Trophoblast cell (in vitro differentiated cells and primary cell): ENCODE measurements at regions not wholly inside any gene's neighbourhood (a gene's known extent, or its start where the extent isn't known, plus 50 kb on each side); places are given as distances from the start of the nearest gene placed in this dataset.

Source experiments
- DNase-seq, 2 donors: peaks; one replicate each; pipeline ENCODE4 v3.0.0-alpha.2; 2016
- H2AFZ ChIP-seq: 2 replicates; pipeline ENCODE4 v1.6.1; 2013; ENCODE audit warnings: low read length, moderate library complexity, mild to moderate bottlenecking; ENCODE audit not compliant: insufficient read depth, poor library complexity
- H2AK5ac ChIP-seq: 2 replicates; pipeline ENCODE4 v1.6.1; 2013; ENCODE audit warnings: mild to moderate bottlenecking, low read length
- H2BK120ac ChIP-seq: 2 replicates; pipeline ENCODE4 v1.6.1; 2013; ENCODE audit warnings: low read length, mild to moderate bottlenecking, moderate library complexity; ENCODE audit not compliant: insufficient read depth, poor library complexity
- H2BK12ac ChIP-seq: 2 replicates; pipeline ENCODE4 v1.6.1; 2013; ENCODE audit warnings: mild to moderate bottlenecking, low read length, moderate library complexity
- H2BK5ac ChIP-seq: 2 replicates; pipeline ENCODE4 v1.6.1; 2013; ENCODE audit warnings: low read length, low read depth, moderate library complexity, mild to moderate bottlenecking; ENCODE audit not compliant: poor library complexity
- H3K14ac ChIP-seq: 2 replicates; pipeline ENCODE4 v1.6.1; 2013; ENCODE audit warnings: mild to moderate bottlenecking, low read length
- H3K18ac ChIP-seq: 2 replicates; pipeline ENCODE4 v1.6.1; 2013; ENCODE audit warnings: mild to moderate bottlenecking, low read length
- H3K23ac ChIP-seq: 2 replicates; pipeline ENCODE4 v1.6.1; 2013; ENCODE audit warnings: low read length
- H3K27ac ChIP-seq: 2 replicates; pipeline ENCODE4 v1.5.1; 2013; ENCODE audit warnings: low read depth, mild to moderate bottlenecking, inconsistent platforms, low read length, moderate library complexity
- H3K27me3 ChIP-seq: 2 replicates; pipeline ENCODE4 v1.6.1; 2013; ENCODE audit warnings: inconsistent platforms, mild to moderate bottlenecking, low read length, moderate library complexity; ENCODE audit not compliant: insufficient read depth
- H3K36me3 ChIP-seq, 2 experiments: 1 replicate in 1 of 2; 2 replicates in 1 of 2; pipeline ENCODE4 v1.6.1; 2013; ENCODE audit warnings: low read length in 2 of 2, mild to moderate bottlenecking in 2 of 2, moderate library complexity in 1 of 2; ENCODE audit not compliant: insufficient read depth in 2 of 2, control insufficient read depth in 1 of 2
- H3K4ac ChIP-seq: 2 replicates; pipeline ENCODE4 v1.6.1; 2013; ENCODE audit warnings: low read depth, mild to moderate bottlenecking, low read length, moderate library complexity
- H3K4me1 ChIP-seq, 2 experiments: 1 replicate in 1 of 2; 2 replicates in 1 of 2; pipeline ENCODE4 v1.6.1; 2013; ENCODE audit warnings: low read length in 2 of 2, mild to moderate bottlenecking in 2 of 2, moderate library complexity in 1 of 2; ENCODE audit not compliant: insufficient read depth in 2 of 2, control insufficient read depth in 1 of 2
- H3K4me2 ChIP-seq: 2 replicates; pipeline ENCODE4 v1.6.1; 2013; ENCODE audit warnings: inconsistent platforms, mild to moderate bottlenecking, low read length, moderate library complexity
- H3K4me3 ChIP-seq: 2 replicates; pipeline ENCODE4 v1.5.1; 2013; ENCODE audit warnings: mild to moderate bottlenecking, low read depth, low read length, inconsistent platforms
- H3K79me1 ChIP-seq: one replicate; pipeline ENCODE4 v1.6.1; 2013; ENCODE audit warnings: low read length
- H3K79me2 ChIP-seq: 2 replicates; pipeline ENCODE4 v1.6.1; 2013; ENCODE audit warnings: low read length, mild to moderate bottlenecking; ENCODE audit not compliant: control insufficient read depth, insufficient read depth, poor library complexity
- H3K9ac ChIP-seq: 2 replicates; pipeline ENCODE4 v1.6.1; 2013; ENCODE audit warnings: mild to moderate bottlenecking, low read length
- H3K9me3 ChIP-seq: 2 replicates; pipeline ENCODE4 v1.6.1; 2013; ENCODE audit warnings: low read depth, mild to moderate bottlenecking, control low read depth, inconsistent platforms, low read length; ENCODE audit not compliant: insufficient read depth
- H4K12ac ChIP-seq: 2 replicates; pipeline ENCODE4 v1.6.1; 2013; ENCODE audit warnings: low read depth, mild to moderate bottlenecking, low read length, moderate library complexity
- H4K8ac ChIP-seq: 2 replicates; pipeline ENCODE4 v1.6.1; 2013; ENCODE audit warnings: low read depth, mild to moderate bottlenecking, low read length, moderate library complexity
- H4K91ac ChIP-seq: one replicate; pipeline ENCODE4 v1.6.1; 2013; ENCODE audit warnings: low read depth, mild to moderate bottlenecking, low read length, moderate library complexity
- WGBS: extraction: QIAGEN DNeasy Blood & Tissue Kit; methylation state at CpG from one replicate; pipeline ENCODE4 v1.1.7; 2013; ENCODE audit warnings: missing lambda C conversion rate; ENCODE audit not compliant: insufficient read length, insufficient coverage; ENCODE audit errors: extremely low coverage; 5-methylcytosine and 5-hydroxymethylcytosine counted together

GRCh38 chr6:19153270-19153980 is 683.7 kb upstream of the ID4 start:
- H3K36me3 ChIP-seq = no peaks in the 10 kb centered on the region
- no peak overlapping the region for H3K23ac ChIP-seq
- H3K9me3 ChIP-seq = no peaks in the 10 kb centered on the region
- H3K4me3 ChIP-seq = no peak overlapping the region
- H2BK120ac ChIP-seq = no peak overlapping the region
- H3K79me2 ChIP-seq = no peaks in the 10 kb centered on the region
- no peak overlapping the region for H4K12ac ChIP-seq
- H3K14ac ChIP-seq = no peak overlapping the region
- H3K18ac ChIP-seq = no peak overlapping the region
- H4K91ac ChIP-seq = no peak overlapping the region
- no peak overlapping the region for H3K9ac ChIP-seq
- H2BK12ac ChIP-seq = no peak overlapping the region
- no CpG with 5 or more reads among the region's 7 CpGs for WGBS
- H3K4me2 ChIP-seq = no peak overlapping the region
- no peak overlapping the region for H2BK5ac ChIP-seq
- H3K4me1 ChIP-seq = no peaks in the 10 kb centered on the region
- DNase-seq = no peak
- no peak overlapping the region for H2AFZ ChIP-seq
- no peak overlapping the region for H2AK5ac ChIP-seq
- no peaks in the 10 kb centered on the region for H3K79me1 ChIP-seq
- H3K4ac ChIP-seq = no peak overlapping the region
- no peak overlapping the region for H3K27ac ChIP-seq
- H3K27me3 ChIP-seq = no peaks in the 10 kb centered on the region
- no peak overlapping the region for H4K8ac ChIP-seq

- H3K27me3 ChIP-seq = no peaks in the 10 kb centered on the region
- no peaks in the 10 kb centered on the region for H3K4me1 ChIP-seq
- no peak overlapping the region for H2AK5ac ChIP-seq
- no peak overlapping the region for H2BK5ac ChIP-seq
- H3K27ac ChIP-seq = no peak overlapping the region
- H3K18ac ChIP-seq = no peak overlapping the region
- no peak overlapping the region for H3K23ac ChIP-seq
- H3K9me3 ChIP-seq = no peaks in the 10 kb centered on the region
- no peak overlapping the region for H4K8ac ChIP-seq
- H3K9ac ChIP-seq = no peak overlapping the region
- no peak overlapping the region for H3K4me2 ChIP-seq
- no peak overlapping the region for H2BK120ac ChIP-seq
- no peak overlapping the region for H3K4ac ChIP-seq
- H4K91ac ChIP-seq = no peak overlapping the region
- no peaks in the 10 kb centered on the region for H3K79me2 ChIP-seq
- H4K12ac ChIP-seq = no peak overlapping the region
- no peaks in the 10 kb centered on the region for H3K79me1 ChIP-seq
- H3K36me3 ChIP-seq = no peaks in the 10 kb centered on the region
- DNase-seq = no peak
- no CpG with 5 or more reads among the region's 1 CpG for WGBS
- no peak overlapping the region for H3K4me3 ChIP-seq
- no peak overlapping the region for H2AFZ ChIP-seq
- no peak overlapping the region for H3K14ac ChIP-seq
- no peak overlapping the region for H2BK12ac ChIP-seq
Measured at GRCh38 chr6:19153981-19154295, 683.2 kb upstream of the ID4 start.

- no peak overlapping the region for H3K9ac ChIP-seq
- H3K23ac ChIP-seq = no peak overlapping the region
- H3K4me1 ChIP-seq = no peaks in the 10 kb centered on the region
- H3K4ac ChIP-seq = no peak overlapping the region
- H3K4me3 ChIP-seq = no peak overlapping the region
- no peak overlapping the region for H2AK5ac ChIP-seq
- no peak overlapping the region for H4K91ac ChIP-seq
- no peak for DNase-seq
- H3K4me2 ChIP-seq = no peak overlapping the region
- no peaks in the 10 kb centered on the region for H3K79me2 ChIP-seq
- no peak overlapping the region for H3K14ac ChIP-seq
- no peak overlapping the region for H3K27ac ChIP-seq
- WGBS = no CpG with 5 or more reads among the region's 2 CpGs
- no peak overlapping the region for H2BK5ac ChIP-seq
- no peak overlapping the region for H4K12ac ChIP-seq
- H3K9me3 ChIP-seq = no peaks in the 10 kb centered on the region
- H2AFZ ChIP-seq = no peak overlapping the region
- no peaks in the 10 kb centered on the region for H3K27me3 ChIP-seq
- no peak overlapping the region for H3K18ac ChIP-seq
- H3K79me1 ChIP-seq = no peaks in the 10 kb centered on the region
- no peak overlapping the region for H4K8ac ChIP-seq
- H3K36me3 ChIP-seq = no peaks in the 10 kb centered on the region
- no peak overlapping the region for H2BK12ac ChIP-seq
- H2BK120ac ChIP-seq = no peak overlapping the region
Measured at GRCh38 chr6:19156443-19156842, 680.7 kb upstream of the ID4 start.

GRCh38 chr6:19157486-19157885 is 679.7 kb upstream of the ID4 start:
- no peak overlapping the region for H4K91ac ChIP-seq
- H2BK5ac ChIP-seq = no peak overlapping the region
- H3K27me3 ChIP-seq = no peaks in the 10 kb centered on the region
- H4K12ac ChIP-seq = no peak overlapping the region
- DNase-seq = no peak
- H2BK12ac ChIP-seq = no peak overlapping the region
- no peak overlapping the region for H3K4ac ChIP-seq
- H3K79me2 ChIP-seq = no peaks in the 10 kb centered on the region
- no peak overlapping the region for H4K8ac ChIP-seq
- no peaks in the 10 kb centered on the region for H3K36me3 ChIP-seq
- no peaks in the 10 kb centered on the region for H3K4me1 ChIP-seq
- H3K9ac ChIP-seq = no peak overlapping the region
- no peak overlapping the region for H2AK5ac ChIP-seq
- H3K27ac ChIP-seq = no peak overlapping the region
- H2BK120ac ChIP-seq = no peak overlapping the region
- H3K79me1 ChIP-seq = no peaks in the 10 kb centered on the region
- H3K9me3 ChIP-seq = no peaks in the 10 kb centered on the region
- H3K4me3 ChIP-seq = no peak overlapping the region
- H2AFZ ChIP-seq = no peak overlapping the region
- H3K4me2 ChIP-seq = no peak overlapping the region
- H3K23ac ChIP-seq = no peak overlapping the region
- H3K18ac ChIP-seq = no peak overlapping the region
- no peak overlapping the region for H3K14ac ChIP-seq
